ENCODE measurements at regions not wholly inside any gene's neighbourhood (a gene's known extent, or its start where the extent isn't known, plus 50 kb on each side); places are given as distances from the start of the nearest gene placed in this dataset.

GRCh38 chr2:79368116-79368630 lies 144.7 kb upstream of the CTNNA2 start:
- no peak overlapping the region for H3K27ac ChIP-seq
- H3K4me2 ChIP-seq (ENCODE audit: low read length), result no peak overlapping the region
- no peaks in the 10 kb centered on the region for H3K9me3 ChIP-seq (ENCODE audit: control insufficient read depth, low read length)
- H3K4me3 ChIP-seq (ENCODE audit: low read depth, low read length), result no peak overlapping the region
- no peak for TF ChIP-seq CTCF (IDR thresholded peaks at IDR 0.05)
- H3K27me3 ChIP-seq (ENCODE audit: control insufficient read depth, insufficient read depth, low read length), result no peaks in the 10 kb centered on the region
- no peak overlapping the region for H2AFZ ChIP-seq
- H3K4me1 ChIP-seq, result no peaks in the 10 kb centered on the region
- H3K79me2 ChIP-seq, result no peaks in the 10 kb centered on the region
- H3K9ac ChIP-seq, result no peak overlapping the region
- no peaks in the 10 kb centered on the region for H3K36me3 ChIP-seq (ENCODE audit: control insufficient read depth, insufficient read depth, low read length)

DNA sequence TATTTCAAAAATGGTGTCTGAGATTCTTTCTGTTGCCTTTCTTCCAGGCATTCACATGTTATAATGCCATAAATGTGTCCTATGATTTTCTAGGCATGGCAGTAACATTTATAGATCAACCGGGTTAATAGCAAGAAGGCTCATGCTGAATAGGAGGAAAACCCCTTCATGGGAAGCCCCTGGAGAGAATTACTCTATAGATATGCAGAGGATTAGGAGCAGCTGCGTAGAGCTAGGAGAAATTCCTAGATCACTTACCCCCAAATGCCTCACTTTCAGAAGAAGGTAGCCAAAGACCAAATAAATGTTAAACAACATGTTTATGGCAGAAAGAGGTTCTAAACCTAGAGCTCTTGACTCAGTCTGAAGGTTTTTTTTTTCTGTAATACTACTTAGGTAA lies 153.4 kb upstream of the CTNNA2 start:
- Histone ChIP-seq H3K9ac (no peak overlapping the region), H3K9me3 (ENCODE audit: control insufficient read depth, low read length) (no peaks in the 10 kb centered on the region), H3K4me2 (ENCODE audit: low read length) (no peak overlapping the region), H3K36me3 (ENCODE audit: control insufficient read depth, insufficient read depth, low read length) (no peaks in the 10 kb centered on the region), H3K4me3 (ENCODE audit: low read depth, low read length) (no peak overlapping the region), H2AFZ (no peak overlapping the region), H3K79me2 (no peaks in the 10 kb centered on the region), H3K4me1 (no peaks in the 10 kb centered on the region), H3K27me3 (ENCODE audit: control insufficient read depth, insufficient read depth, low read length) (no peaks in the 10 kb centered on the region), H3K27ac (no peak overlapping the region)
- no peak for TF ChIP-seq CTCF (IDR thresholded peaks at IDR 0.05)

- no peaks in the 10 kb centered on the region for H3K9me3 ChIP-seq (ENCODE audit: control insufficient read depth, low read length)
- H3K4me1 ChIP-seq, result no peaks in the 10 kb centered on the region
- TF ChIP-seq CTCF (IDR thresholded peaks at IDR 0.05), result no peak
- H3K9ac ChIP-seq, result no peak overlapping the region
- H3K4me2 ChIP-seq (ENCODE audit: low read length), result no peak overlapping the region
- no peak overlapping the region for H3K4me3 ChIP-seq (ENCODE audit: low read depth, low read length)
- no peaks in the 10 kb centered on the region for H3K79me2 ChIP-seq
- H3K36me3 ChIP-seq (ENCODE audit: control insufficient read depth, insufficient read depth, low read length), result no peaks in the 10 kb centered on the region
- H2AFZ ChIP-seq, result no peak overlapping the region
- H3K27ac ChIP-seq, result no peak overlapping the region
- H3K27me3 ChIP-seq (ENCODE audit: control insufficient read depth, insufficient read depth, low read length), result no peaks in the 10 kb centered on the region
Observed at GRCh38 chr2:79355569-79355968, 157.3 kb upstream of the CTNNA2 start.

GRCh38 chr2:79327460-79327859 lies 167.9 kb upstream of the REG3A start:
- no peaks in the 10 kb centered on the region for H3K27me3 ChIP-seq (ENCODE audit: control insufficient read depth, insufficient read depth, low read length)
- no peak overlapping the region for H3K27ac ChIP-seq
- no peak overlapping the region for H3K4me2 ChIP-seq (ENCODE audit: low read length)
- H3K79me2 ChIP-seq, result no peaks in the 10 kb centered on the region
- TF ChIP-seq CTCF (IDR thresholded peaks at IDR 0.05), result peak; percentile 18
- H3K4me1 ChIP-seq, result no peaks in the 10 kb centered on the region
- no peaks in the 10 kb centered on the region for H3K36me3 ChIP-seq (ENCODE audit: control insufficient read depth, insufficient read depth, low read length)
- no peaks in the 10 kb centered on the region for H3K9me3 ChIP-seq (ENCODE audit: control insufficient read depth, low read length)
- no peak overlapping the region for H3K4me3 ChIP-seq (ENCODE audit: low read depth, low read length)
- no peak overlapping the region for H3K9ac ChIP-seq
- no peak overlapping the region for H2AFZ ChIP-seq

DNA sequence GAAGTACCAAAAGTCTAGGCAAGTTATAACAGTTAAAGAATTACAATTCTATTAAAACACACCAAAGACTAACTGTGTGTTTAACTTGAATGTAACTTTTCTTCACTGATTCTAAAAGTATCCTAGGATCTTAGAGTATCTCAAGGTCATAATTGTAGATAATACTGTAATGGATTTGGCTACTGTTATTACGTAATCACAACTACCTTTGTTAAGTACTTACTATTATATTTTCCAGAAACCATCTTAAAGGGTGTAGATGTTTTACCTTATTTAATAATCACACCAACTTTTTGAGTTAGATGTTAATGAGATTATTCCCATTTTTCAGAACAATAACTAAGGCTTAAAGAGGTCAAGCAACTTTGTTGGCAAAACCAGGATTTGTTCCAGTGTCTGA lies 161.3 kb upstream of the REG3A start:
- no peak overlapping the region for H3K4me3 ChIP-seq (ENCODE audit: low read depth, low read length)
- no peak overlapping the region for H2AFZ ChIP-seq
- H3K79me2 ChIP-seq, result no peaks in the 10 kb centered on the region
- TF ChIP-seq CTCF (IDR thresholded peaks at IDR 0.05), result no peak
- H3K4me2 ChIP-seq (ENCODE audit: low read length), result no peak overlapping the region
- no peaks in the 10 kb centered on the region for H3K36me3 ChIP-seq (ENCODE audit: control insufficient read depth, insufficient read depth, low read length)
- H3K27ac ChIP-seq, result no peak overlapping the region
- no peaks in the 10 kb centered on the region for H3K4me1 ChIP-seq
- H3K27me3 ChIP-seq (ENCODE audit: control insufficient read depth, insufficient read depth, low read length), result no peaks in the 10 kb centered on the region
- no peaks in the 10 kb centered on the region for H3K9me3 ChIP-seq (ENCODE audit: control insufficient read depth, low read length)
- no peak overlapping the region for H3K9ac ChIP-seq
